ENCODE measurements at regions not wholly inside any gene's neighbourhood (a gene's known extent, or its start where the extent isn't known, plus 50 kb on each side); places are given as distances from the start of the nearest gene placed in this dataset.

DNA sequence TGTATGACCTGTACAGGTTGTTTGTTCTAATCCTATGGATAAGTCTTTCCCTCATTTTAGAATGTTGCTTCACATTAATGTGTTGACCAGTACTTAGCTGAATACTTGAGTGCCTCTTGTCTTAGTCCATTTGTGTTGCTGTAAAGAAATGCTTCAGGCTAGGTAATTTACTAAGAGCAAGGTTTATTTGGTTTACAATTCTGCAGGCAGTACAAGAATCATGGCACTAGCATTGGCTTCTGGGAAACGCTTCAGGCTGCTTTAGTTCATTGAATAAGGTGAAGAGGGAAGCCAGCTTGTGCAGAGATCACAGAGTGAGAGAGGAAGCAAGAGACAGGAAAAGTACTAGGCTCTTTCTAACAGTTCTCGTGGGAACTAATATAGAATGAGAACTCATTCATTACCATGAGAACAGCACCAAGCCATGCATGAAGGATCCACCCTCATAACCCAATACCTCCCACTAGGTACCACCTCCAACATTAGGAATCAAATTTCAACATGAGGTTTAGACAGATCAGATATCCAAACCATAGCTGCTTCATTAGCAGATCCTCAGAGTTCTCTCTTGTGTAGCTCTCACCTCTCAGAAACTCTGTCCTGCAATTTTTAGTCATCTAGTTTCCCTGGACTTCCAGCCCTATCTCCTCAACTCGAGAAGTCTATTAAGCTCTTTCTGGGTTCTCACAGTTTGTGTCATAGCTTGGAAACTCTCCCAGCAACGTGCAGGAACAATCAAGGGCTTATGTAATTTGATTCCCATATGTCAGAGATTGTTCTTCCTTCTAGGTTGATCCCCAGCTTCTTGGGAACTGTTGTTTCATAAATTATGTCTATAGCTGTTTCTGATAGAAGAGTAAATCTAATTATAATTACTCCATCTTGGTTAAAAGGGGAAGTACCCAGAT, 2082.3 kb upstream of the CELF4 start:
- Histone ChIP-seq H3K27me3 (no peaks in the 10 kb centered on the region), H3K4me3 (no peak overlapping the region), H3K9me3 (no peaks in the 10 kb centered on the region), H3K36me3 (no peaks in the 10 kb centered on the region), H3K4me1 (no peaks in the 10 kb centered on the region), H3K27ac (no peak overlapping the region)
- DNase-seq (peak in 1 of 2 donors; percentile 39), ATAC-seq (ENCODE audit: low FRiP score in 2 of 2) (no peak)
- no peak for TF ChIP-seq EP300 (IDR thresholded peaks at IDR 0.05)
- no peak for TF ChIP-seq POLR2AphosphoS5 (IDR thresholded peaks at IDR 0.05)
- no peak for TF ChIP-seq POLR2A (IDR thresholded peaks at IDR 0.05)
- TF ChIP-seq CTCF (IDR thresholded peaks at IDR 0.05), result no peak
- WGBS, 2 donors, result 42 to 48% methylated on average over 4 of the region's 4 CpGs

- Histone ChIP-seq H3K4me3 (no peak overlapping the region), H3K36me3 (no peaks in the 10 kb centered on the region), H3K9me3 (no peaks in the 10 kb centered on the region), H3K4me1 (no peaks in the 10 kb centered on the region), H3K27me3 (no peaks in the 10 kb centered on the region), H3K27ac (no peak overlapping the region)
- TF ChIP-seq POLR2AphosphoS5 (IDR thresholded peaks at IDR 0.05) (no peak), CTCF (IDR thresholded peaks at IDR 0.05) (no peak), POLR2A (IDR thresholded peaks at IDR 0.05) (no peak), EP300 (IDR thresholded peaks at IDR 0.05) (no peak)
- DNase-seq (no peak), ATAC-seq (ENCODE audit: low FRiP score in 2 of 2) (no peak)
- 71 to 88% methylated on average over 1 of the region's 1 CpG for WGBS, 2 donors
Observed at GRCh38 chr18:39638224-39638623, 2072.6 kb upstream of the CELF4 start.

DNA sequence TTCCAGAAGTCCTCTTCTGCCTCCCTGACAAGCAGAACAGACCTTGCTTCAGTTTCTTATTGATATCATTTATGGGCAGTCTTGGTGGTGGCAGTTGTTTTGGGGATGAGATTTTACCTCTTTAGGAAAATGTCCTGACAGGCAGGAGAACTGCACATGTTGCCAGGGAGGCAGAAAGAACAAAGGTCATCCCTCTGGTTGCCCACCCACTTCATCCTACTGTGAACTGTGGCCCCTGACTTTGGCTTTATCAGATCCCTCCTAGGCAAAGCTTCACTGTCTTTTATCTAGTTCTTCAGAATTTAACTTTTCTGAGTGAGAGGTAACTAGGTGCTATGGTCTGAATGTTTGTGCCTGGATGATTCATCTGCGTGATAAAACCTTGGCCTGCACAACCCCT, 2071.3 kb upstream of the CELF4 start:
- no peak for TF ChIP-seq CTCF (IDR thresholded peaks at IDR 0.05)
- no peak for TF ChIP-seq POLR2A (IDR thresholded peaks at IDR 0.05)
- no peak for TF ChIP-seq EP300 (IDR thresholded peaks at IDR 0.05)
- TF ChIP-seq POLR2AphosphoS5 (IDR thresholded peaks at IDR 0.05), result no peak
- H3K4me3 ChIP-seq, result no peak overlapping the region
- H3K9me3 ChIP-seq, result no peaks in the 10 kb centered on the region
- H3K27ac ChIP-seq, result no peak overlapping the region
- WGBS, 2 donors, result 93% methylated on average over 1 of the region's 1 CpG
- no peaks in the 10 kb centered on the region for H3K4me1 ChIP-seq
- no peak for ATAC-seq (ENCODE audit: low FRiP score in 2 of 2)
- H3K27me3 ChIP-seq, result no peaks in the 10 kb centered on the region
- no peak for DNase-seq
- no peaks in the 10 kb centered on the region for H3K36me3 ChIP-seq

DNA sequence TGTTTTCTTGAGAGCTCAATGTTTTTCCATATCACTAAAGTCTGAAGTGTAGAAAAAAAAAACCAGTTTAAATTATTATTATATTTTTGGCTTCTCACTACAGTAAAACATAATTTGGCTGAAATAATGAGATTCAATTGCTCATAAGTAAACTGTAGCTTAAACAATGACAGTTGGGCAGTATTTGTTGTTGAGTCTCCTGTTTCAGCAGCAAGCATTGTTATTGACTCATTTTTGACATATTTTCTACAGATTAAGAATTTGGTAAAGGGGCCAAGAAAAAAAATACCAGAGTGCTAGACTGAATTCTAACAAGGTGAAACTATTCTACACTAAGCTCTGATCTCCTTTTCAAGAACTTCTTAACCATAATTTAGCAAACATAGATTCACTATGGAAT, 2070.4 kb upstream of the CELF4 start:
- no peaks in the 10 kb centered on the region for H3K4me1 ChIP-seq
- TF ChIP-seq CTCF (IDR thresholded peaks at IDR 0.05) (no peak), POLR2AphosphoS5 (IDR thresholded peaks at IDR 0.05) (no peak), POLR2A (IDR thresholded peaks at IDR 0.05) (no peak), EP300 (IDR thresholded peaks at IDR 0.05) (no peak)
- H3K4me3 ChIP-seq, result no peak overlapping the region
- DNase-seq (no peak), ATAC-seq (ENCODE audit: low FRiP score in 2 of 2) (no peak)
- no peaks in the 10 kb centered on the region for H3K36me3 ChIP-seq
- H3K27ac ChIP-seq, result no peak overlapping the region
- H3K9me3 ChIP-seq, result no peaks in the 10 kb centered on the region
- H3K27me3 ChIP-seq, result no peaks in the 10 kb centered on the region

GRCh38 chr18:39635192-39635591, 2069.6 kb upstream of the CELF4 start:
- H3K9me3 ChIP-seq, result no peaks in the 10 kb centered on the region
- TF ChIP-seq EP300 (IDR thresholded peaks at IDR 0.05) (no peak), POLR2A (IDR thresholded peaks at IDR 0.05) (no peak), CTCF (IDR thresholded peaks at IDR 0.05) (no peak), POLR2AphosphoS5 (IDR thresholded peaks at IDR 0.05) (no peak)

More at GRCh38 chr18:39635192-39635591, 2069.6 kb upstream of the CELF4 start:
- H3K27ac ChIP-seq, result no peak overlapping the region
- no peak for DNase-seq
- H3K36me3 ChIP-seq, result no peaks in the 10 kb centered on the region
- no peaks in the 10 kb centered on the region for H3K4me1 ChIP-seq
- ATAC-seq (ENCODE audit: low FRiP score in 2 of 2), result no peak
- H3K27me3 ChIP-seq, result no peaks in the 10 kb centered on the region
- H3K4me3 ChIP-seq, result no peak overlapping the region
